GM20000 (cell line): ENCODE measurements at regions not wholly inside any gene's neighbourhood (a gene's known extent, or its start where the extent isn't known, plus 50 kb on each side); places are given as distances from the start of the nearest gene placed in this dataset.

ENCODE experiments used
- DNase-seq: peaks from one replicate; pipeline ENCODE4 v3.0.0; 2012; ENCODE audit warnings: low spot score
- TF ChIP-seq, protein P1 (sequence below): IDR thresholded peaks from 2 replicates; pipeline ENCODE4 v1.5.1; 2012; ENCODE audit warnings: mild to moderate bottlenecking, control low read depth; ENCODE audit errors: extremely low read depth, missing control alignments

DNA sequence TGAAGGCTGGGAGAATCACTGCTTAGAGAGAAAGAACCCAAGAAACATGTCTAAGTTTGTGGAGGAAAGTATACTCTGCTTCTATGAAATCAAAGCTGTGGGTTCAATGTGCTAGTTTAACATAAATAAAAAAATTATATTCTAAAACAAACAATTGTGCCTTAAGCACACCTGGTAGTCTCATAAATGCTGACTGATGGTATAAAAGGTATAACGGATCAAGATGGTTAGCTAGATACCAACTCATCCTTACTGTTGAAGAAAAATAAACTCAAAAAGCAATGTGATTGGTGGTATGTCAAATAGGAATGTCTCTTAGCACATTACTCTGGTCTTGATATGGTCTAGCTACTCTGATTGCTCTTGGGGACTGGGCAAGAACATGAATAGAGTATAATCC lies 117.8 kb downstream of the SLC41A2 start:
- TF ChIP-seq, protein P1, sequence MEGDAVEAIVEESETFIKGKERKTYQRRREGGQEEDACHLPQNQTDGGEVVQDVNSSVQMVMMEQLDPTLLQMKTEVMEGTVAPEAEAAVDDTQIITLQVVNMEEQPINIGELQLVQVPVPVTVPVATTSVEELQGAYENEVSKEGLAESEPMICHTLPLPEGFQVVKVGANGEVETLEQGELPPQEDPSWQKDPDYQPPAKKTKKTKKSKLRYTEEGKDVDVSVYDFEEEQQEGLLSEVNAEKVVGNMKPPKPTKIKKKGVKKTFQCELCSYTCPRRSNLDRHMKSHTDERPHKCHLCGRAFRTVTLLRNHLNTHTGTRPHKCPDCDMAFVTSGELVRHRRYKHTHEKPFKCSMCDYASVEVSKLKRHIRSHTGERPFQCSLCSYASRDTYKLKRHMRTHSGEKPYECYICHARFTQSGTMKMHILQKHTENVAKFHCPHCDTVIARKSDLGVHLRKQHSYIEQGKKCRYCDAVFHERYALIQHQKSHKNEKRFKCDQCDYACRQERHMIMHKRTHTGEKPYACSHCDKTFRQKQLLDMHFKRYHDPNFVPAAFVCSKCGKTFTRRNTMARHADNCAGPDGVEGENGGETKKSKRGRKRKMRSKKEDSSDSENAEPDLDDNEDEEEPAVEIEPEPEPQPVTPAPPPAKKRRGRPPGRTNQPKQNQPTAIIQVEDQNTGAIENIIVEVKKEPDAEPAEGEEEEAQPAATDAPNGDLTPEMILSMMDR: no peak
- no peak for DNase-seq

DNA sequence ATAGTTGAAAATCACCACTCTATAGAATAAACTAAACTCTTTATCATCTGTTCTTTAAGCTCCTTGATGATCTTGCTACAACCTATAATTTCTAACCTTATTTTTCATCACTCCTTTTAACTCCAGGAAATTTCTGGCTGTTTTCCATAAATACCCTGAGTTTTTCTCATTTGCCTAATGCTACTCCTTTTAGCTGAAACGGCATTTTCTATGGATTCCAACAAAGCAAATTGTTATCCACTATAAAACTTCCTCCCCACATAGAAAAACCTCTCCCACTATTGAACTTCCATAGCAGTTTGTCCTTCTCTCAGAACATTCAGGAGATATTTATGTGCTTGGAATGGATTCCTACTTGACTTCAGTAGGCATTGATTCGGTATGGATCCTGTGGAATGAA lies 122.8 kb downstream of the SLC41A2 start:
- no peak for DNase-seq

DNA sequence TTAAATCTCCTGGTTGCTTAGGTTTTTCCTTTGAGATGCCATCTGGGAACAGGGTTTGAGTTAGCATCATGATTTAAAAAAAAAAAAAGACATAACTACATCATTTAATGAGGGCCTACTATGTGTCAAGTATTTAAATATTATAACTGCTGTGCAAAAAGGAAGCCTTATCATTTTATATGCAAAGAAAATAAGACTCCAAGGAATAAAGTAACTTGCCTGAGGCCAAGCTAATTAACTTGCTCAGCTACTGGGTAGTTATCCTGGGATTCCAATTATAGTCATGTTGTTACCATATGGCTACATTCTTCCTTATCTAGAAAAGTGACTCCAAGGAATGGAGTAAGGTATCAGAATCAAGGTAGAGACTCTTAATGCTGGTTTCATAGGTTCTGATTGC lies 123.5 kb downstream of the SLC41A2 start:
- TF ChIP-seq, protein P1: no peak
- no peak for DNase-seq

More for the DNA sequence above, 122.8 kb downstream of the SLC41A2 start:
- TF ChIP-seq, protein P1: no peak

DNA sequence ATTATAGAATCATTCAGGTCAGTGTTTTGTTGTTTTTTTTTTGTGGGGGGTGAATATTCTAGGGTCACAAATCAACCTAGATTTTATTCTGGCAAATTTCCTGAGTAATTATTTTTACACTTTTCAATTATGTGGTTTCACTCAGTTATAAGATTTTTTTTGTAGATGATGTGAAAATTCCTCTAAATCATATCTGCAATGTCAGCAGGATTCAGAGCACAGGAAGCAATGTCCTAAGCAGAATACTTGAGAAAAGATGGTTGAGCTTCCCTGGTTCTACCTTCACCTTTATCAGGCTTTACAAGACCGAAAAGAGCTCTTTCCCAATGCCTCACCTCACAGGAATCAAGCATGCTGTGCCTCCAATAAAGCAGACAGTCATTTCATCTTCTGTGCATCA lies 124.3 kb downstream of the SLC41A2 start:
- TF ChIP-seq, protein P1: no peak

DNA sequence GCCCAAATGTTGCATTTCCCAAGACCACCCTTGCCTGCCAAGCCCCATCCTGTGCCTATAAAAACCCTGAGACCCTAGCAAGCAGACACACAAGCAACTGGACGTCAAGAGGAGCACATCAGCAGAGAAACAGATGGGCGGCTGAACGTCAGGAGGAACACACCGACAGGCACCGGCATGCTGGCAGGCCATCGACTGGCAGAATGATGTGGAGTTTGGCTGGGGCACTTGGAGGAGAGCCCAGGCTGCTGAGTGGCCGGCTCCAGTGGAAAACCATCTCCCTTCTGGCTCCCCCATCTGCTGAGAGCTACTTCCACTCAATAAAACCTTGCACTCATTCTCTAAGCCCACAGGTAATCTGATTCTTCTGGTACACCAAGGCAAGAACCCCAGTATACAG lies 130.1 kb downstream of the SLC41A2 start:
- DNase-seq: no peak
- TF ChIP-seq, protein P1: no peak

More for the DNA sequence above, 124.3 kb downstream of the SLC41A2 start:
- DNase-seq: no peak

DNA sequence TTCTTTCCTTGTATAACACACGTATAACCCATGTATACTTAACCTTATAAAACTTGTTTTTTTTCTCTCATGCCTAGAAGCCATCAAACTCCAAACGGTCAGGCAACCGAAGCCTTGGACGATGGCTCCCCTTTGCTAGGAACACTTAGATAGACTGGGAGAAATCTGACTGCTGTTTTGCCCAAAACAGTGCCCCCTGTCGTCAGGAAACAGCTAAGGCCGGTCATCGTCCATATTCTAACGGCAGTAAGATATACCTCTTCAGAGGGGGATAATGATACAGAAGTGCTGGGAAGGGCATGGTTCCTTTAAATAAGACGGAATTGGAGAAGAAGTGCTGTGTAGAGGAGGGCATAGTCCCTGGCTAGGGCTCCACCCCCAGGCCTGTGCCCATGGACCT lies 130.5 kb downstream of the SLC41A2 start:
- TF ChIP-seq, protein P1: no peak
- no peak for DNase-seq

DNA sequence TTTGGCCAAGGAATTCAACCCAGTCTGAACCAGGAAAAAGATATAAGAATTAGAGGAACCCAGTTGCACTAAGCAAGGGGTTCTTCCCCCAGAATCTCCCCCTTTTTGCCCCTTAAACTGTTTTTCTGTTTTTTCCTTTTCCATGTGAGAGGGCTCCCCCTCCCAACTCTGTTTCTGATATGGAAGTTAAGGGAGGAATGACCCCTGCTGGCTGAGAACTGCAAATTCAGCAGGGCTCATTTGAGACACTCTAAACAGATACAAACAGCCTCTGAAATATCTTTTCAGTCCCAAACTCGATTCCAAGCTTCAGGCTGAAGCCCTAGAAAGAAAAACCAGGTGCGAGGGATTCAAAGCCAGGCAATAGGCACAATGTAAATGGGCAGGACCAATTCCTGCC lies 132.7 kb downstream of the SLC41A2 start:
- TF ChIP-seq, protein P1: peak; percentile 3
- DNase-seq: no peak
